SK-N-SH (cell line): ENCODE measurements at regions not wholly inside any gene's neighbourhood (a gene's known extent, or its start where the extent isn't known, plus 50 kb on each side); places are given as distances from the start of the nearest gene placed in this dataset.

Source experiments
- CTCF ChIA-PET: fragments of 300-600, 350-600 bp; formaldehyde crosslinking; extraction: SDS; loops from one replicate; lab custom pipeline; 2021; lab: Yijun Ruan, JAX
- POLR2A ChIA-PET: fragments of 350-600 bp; sonication (Branson Sonifier 250); formaldehyde crosslinking; extraction: SDS; loops from one replicate; lab custom pipeline; 2020; ENCODE audit warnings: antibody characterized with exemption, inconsistent platforms; lab: Yijun Ruan, JAX
- DNase-seq: peaks from one replicate; pipeline ENCODE4 v3.0.0; 2012
- H2AFZ ChIP-seq: fragments of 200-600 bp; sonication (generic); 2 replicates; pipeline ENCODE4 v1.8.1; 2016; ENCODE audit warnings: antibody characterized with exemption, mild to moderate bottlenecking, low read depth
- H3F3A ChIP-seq: fragments of 200-600 bp; sonication (generic); replicated peaks from 2 replicates; pipeline ENCODE3; 2016; ENCODE audit warnings: antibody characterized with exemption, mild to moderate bottlenecking; ENCODE audit not compliant: insufficient read depth
- H3K27ac ChIP-seq, 2 experiments: fragments of 200-500 bp in 1 of 2; fragments of 200-600 bp in 1 of 2; sonication (Bioruptor generic) in 1 of 2; sonication (generic), shearing (Covaris generic) in 1 of 2; 2 replicates each; pipeline versions ENCODE4 v1.5.1 to v1.6.1; 2014 to 2016; ENCODE audit warnings: low read depth in 2 of 2, inconsistent platforms in 1 of 2, low read length in 1 of 2, mild to moderate bottlenecking in 1 of 2, mixed read lengths in 1 of 2
- H3K27me3 ChIP-seq: fragments of 200-600 bp; sonication (generic), shearing (Covaris generic); 2 replicates; pipeline ENCODE4 v1.6.1; 2016; ENCODE audit warnings: mixed run types; ENCODE audit not compliant: insufficient read depth
- H3K36me3 ChIP-seq, 2 experiments: fragments of 200-500 bp in 1 of 2; fragments of 200-600 bp in 1 of 2; sonication (Bioruptor generic) in 1 of 2; sonication (generic) in 1 of 2; replicated peaks in 1 of 2; 2 replicates each; pipeline versions ENCODE3 to v1.5.1; 2014 to 2016; ENCODE audit warnings: low read length in 1 of 2, mild to moderate bottlenecking in 1 of 2; ENCODE audit not compliant: insufficient read depth in 2 of 2, control insufficient read depth in 1 of 2
- H3K4me1 ChIP-seq, 2 experiments: fragments of 200-500 bp in 1 of 2; fragments of 200-600 bp in 1 of 2; sonication (Bioruptor generic) in 1 of 2; sonication (generic), shearing (Covaris generic) in 1 of 2; 2 replicates each; pipeline versions ENCODE4 v1.5.1 to v1.6.1; 2014 to 2016; ENCODE audit warnings: low read depth in 1 of 2, low read length in 1 of 2, mixed run types in 1 of 2; ENCODE audit not compliant: insufficient read depth in 2 of 2, control insufficient read depth in 1 of 2
- H3K4me2 ChIP-seq: fragments of 200-600 bp; sonication (generic), shearing (Covaris generic); 2 replicates; pipeline ENCODE4 v1.6.1; 2017; ENCODE audit warnings: mixed run types
- H3K4me3 ChIP-seq, 2 experiments: fragments of 200-500 bp in 1 of 2; fragments of 200-600 bp in 1 of 2; sonication (Bioruptor generic) in 1 of 2; sonication (generic), shearing (Covaris generic) in 1 of 2; 2 replicates each; pipeline versions ENCODE4 v1.5.1 to v1.8.1; 2014 to 2016; ENCODE audit warnings: low read depth in 2 of 2, inconsistent platforms in 1 of 2, low read length in 1 of 2, mild to moderate bottlenecking in 1 of 2, mixed read lengths in 1 of 2, moderate library complexity in 1 of 2
- H3K79me2 ChIP-seq: fragments of 200-600 bp; sonication (generic); 2 replicates; pipeline ENCODE4 v1.8.1; 2017; ENCODE audit warnings: mild to moderate bottlenecking; ENCODE audit not compliant: insufficient read depth
- H3K9ac ChIP-seq: fragments of 200-600 bp; sonication (generic); 2 replicates; pipeline ENCODE4 v1.6.1; 2017; ENCODE audit warnings: mixed run types
- H3K9me2 ChIP-seq: fragments of 200-600 bp; sonication (generic); 2 replicates; pipeline ENCODE4 v1.6.1; 2017; ENCODE audit warnings: mixed run types
- H3K9me3 ChIP-seq: fragments of 200-600 bp; sonication (generic); 2 replicates; pipeline ENCODE4 v1.6.1; 2017; ENCODE audit warnings: mixed run types, mild to moderate bottlenecking, moderate library complexity
- H4K20me1 ChIP-seq: fragments of 200-600 bp; sonication (generic); 2 replicates; pipeline ENCODE4 v1.6.1; 2017; ENCODE audit warnings: mild to moderate bottlenecking, mixed run types; ENCODE audit not compliant: insufficient read depth
- EZH2phosphoT487 ChIP-seq: fragments of 200-600 bp; sonication (generic); IDR thresholded peaks from 2 replicates; pipeline ENCODE4 v1.6.1; 2017; ENCODE audit warnings: low read depth, mixed run types, mild to moderate bottlenecking, antibody characterized with exemption, moderate library complexity, borderline replicate concordance
- FOSL2 ChIP-seq: IDR thresholded peaks from 2 replicates; pipeline ENCODE4 v1.4.0; 2012; ENCODE audit warnings: low read depth, mild to moderate bottlenecking, moderate library complexity, borderline replicate concordance
- FOXJ3 ChIP-seq: sonication (generic); formaldehyde crosslinking; IDR thresholded peaks from 2 replicates; pipeline ENCODE4 v1.5.1; 2020; ENCODE audit warnings: mild to moderate bottlenecking, missing genetic modification reagents
- IRF3 ChIP-seq: fragments of 150-350 bp; IDR thresholded peaks from 2 replicates; pipeline ENCODE4 v1.6.1; 2016; ENCODE audit warnings: mild to moderate bottlenecking, low read depth, low read length
- JUND ChIP-seq: IDR thresholded peaks from 2 replicates; pipeline ENCODE4 v1.4.0; 2012
- MEF2A ChIP-seq: IDR thresholded peaks from 2 replicates; pipeline ENCODE4 v1.4.0; 2012; ENCODE audit warnings: low read depth, borderline replicate concordance
- MXI1 ChIP-seq: IDR thresholded peaks from 2 replicates; pipeline ENCODE4 v1.6.1; 2012; ENCODE audit warnings: mild to moderate bottlenecking, low read depth, low read length, improper control_type of control experiment
- NFIC ChIP-seq: IDR thresholded peaks from 2 replicates; pipeline ENCODE4 v1.4.0; 2012; ENCODE audit warnings: borderline replicate concordance
- POLR2AphosphoS5 ChIP-seq: IDR thresholded peaks from 2 replicates; pipeline ENCODE4 v1.6.1; 2012; ENCODE audit warnings: low read depth, low read length
- RFX5 ChIP-seq: IDR thresholded peaks from 2 replicates; pipeline ENCODE4 v1.6.1; 2012; ENCODE audit warnings: mild to moderate bottlenecking, improper control_type of control experiment, low read length
- RXRA ChIP-seq: IDR thresholded peaks from 2 replicates; pipeline ENCODE4 v1.4.0; 2012; ENCODE audit warnings: low read depth, mild to moderate bottlenecking, borderline replicate concordance
- SIN3A ChIP-seq: IDR thresholded peaks from 2 replicates; pipeline ENCODE4 v1.6.1; 2012; ENCODE audit warnings: low read depth, mild to moderate bottlenecking, low read length, moderate library complexity, borderline replicate concordance
- SMC3 ChIP-seq: IDR thresholded peaks from 2 replicates; pipeline ENCODE4 v1.6.1; 2012; ENCODE audit warnings: low read depth, low read length, improper control_type of control experiment
- TAF1 ChIP-seq: IDR thresholded peaks from 2 replicates; pipeline ENCODE4 v1.6.1; 2012; ENCODE audit warnings: low read depth, mild to moderate bottlenecking, low read length, moderate library complexity, borderline replicate concordance
- TCF12 ChIP-seq: IDR thresholded peaks from 2 replicates; pipeline ENCODE4 v1.4.0; 2012
- TEAD4 ChIP-seq: IDR thresholded peaks from 2 replicates; pipeline ENCODE4 v1.4.0; 2012; ENCODE audit warnings: mild to moderate bottlenecking, borderline replicate concordance; ENCODE audit not compliant: insufficient read depth
- YY1 ChIP-seq: IDR thresholded peaks from 2 replicates; pipeline ENCODE4 v1.4.0; 2012; ENCODE audit warnings: low read depth, mild to moderate bottlenecking
- ZBTB33 ChIP-seq: IDR thresholded peaks from 2 replicates; pipeline ENCODE4 v1.4.0; 2012; ENCODE audit warnings: low read depth, borderline replicate concordance
- WGBS: methylation state at CpG from one replicate; pipeline ENCODE4 v1.1.6; 2017; ENCODE audit warnings: low lambda C conversion rate; 5-methylcytosine and 5-hydroxymethylcytosine counted together
- TF ChIP-seq, protein P1 (sequence below): IDR thresholded peaks from 2 replicates; pipeline ENCODE4 v1.6.1; 2012; ENCODE audit warnings: mild to moderate bottlenecking, low read depth, low read length, moderate library complexity

DNA sequence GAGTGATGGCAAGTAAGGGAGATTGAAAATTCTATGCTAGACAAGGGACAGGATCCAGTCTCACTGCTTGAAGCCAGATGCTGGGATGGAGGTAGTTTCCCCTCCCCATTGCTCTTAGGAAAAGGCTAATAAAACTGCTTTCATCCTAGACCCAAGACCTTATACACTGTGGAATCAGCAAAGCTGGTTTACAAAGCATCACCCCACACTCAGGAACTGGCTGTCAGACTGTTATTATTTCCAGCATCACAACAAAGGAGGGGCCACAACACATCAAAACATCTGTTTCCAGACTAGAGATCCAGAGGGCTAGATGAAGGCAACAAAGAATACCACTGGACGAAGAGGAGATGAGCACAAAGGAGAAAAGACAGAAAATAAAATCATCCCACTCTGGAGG lies 364.6 kb upstream of the PTGER4 start:
- Histone ChIP-seq H3K4me1 (no peaks in the 10 kb centered on the region), H3K79me2 (no peaks in the 10 kb centered on the region), H2AFZ (no peak overlapping the region), H3K27me3 (no peaks in the 10 kb centered on the region), H3F3A (no peaks in the 10 kb centered on the region), H3K9me2 (no peaks in the 10 kb centered on the region), H3K27ac (no peak overlapping the region), H3K36me3 (no peaks in the 10 kb centered on the region), H3K9ac (no peak overlapping the region), H3K4me3 (no peak overlapping the region), H3K9me3 (no peaks in the 10 kb centered on the region), H4K20me1 (no peaks in the 10 kb centered on the region), H3K4me2 (no peak overlapping the region)
- DNase-seq, result no peak
- POLR2A ChIA-PET, result no interaction called here
- CTCF ChIA-PET, result no interaction called here
- 0% methylated on average over 1 of the region's 1 CpG for WGBS
- TF ChIP-seq SMC3 (no peak), MEF2A (no peak), EZH2phosphoT487 (no peak), TAF1 (no peak), RFX5 (no peak), ZBTB33 (no peak), POLR2AphosphoS5 (no peak), JUND (no peak), SIN3A (no peak), FOXJ3 (CRISPR knock-in tag) (no peak), FOSL2 (no peak), IRF3 (no peak), MXI1 (no peak)

- ChIA-PET POLR2A (no interaction called here), CTCF (no interaction called here)
- 2% methylated on average over 2 of the region's 2 CpGs for WGBS
- H3K27ac ChIP-seq, result no peak overlapping the region
- no peaks in the 10 kb centered on the region for H3K36me3 ChIP-seq
- H3K9me3 ChIP-seq, result no peaks in the 10 kb centered on the region
- H3K79me2 ChIP-seq, result no peaks in the 10 kb centered on the region
- no peak for DNase-seq
- TF ChIP-seq FOXJ3 (CRISPR knock-in tag), result no peak
- no peak for TF ChIP-seq YY1
- TF ChIP-seq, protein P1, sequence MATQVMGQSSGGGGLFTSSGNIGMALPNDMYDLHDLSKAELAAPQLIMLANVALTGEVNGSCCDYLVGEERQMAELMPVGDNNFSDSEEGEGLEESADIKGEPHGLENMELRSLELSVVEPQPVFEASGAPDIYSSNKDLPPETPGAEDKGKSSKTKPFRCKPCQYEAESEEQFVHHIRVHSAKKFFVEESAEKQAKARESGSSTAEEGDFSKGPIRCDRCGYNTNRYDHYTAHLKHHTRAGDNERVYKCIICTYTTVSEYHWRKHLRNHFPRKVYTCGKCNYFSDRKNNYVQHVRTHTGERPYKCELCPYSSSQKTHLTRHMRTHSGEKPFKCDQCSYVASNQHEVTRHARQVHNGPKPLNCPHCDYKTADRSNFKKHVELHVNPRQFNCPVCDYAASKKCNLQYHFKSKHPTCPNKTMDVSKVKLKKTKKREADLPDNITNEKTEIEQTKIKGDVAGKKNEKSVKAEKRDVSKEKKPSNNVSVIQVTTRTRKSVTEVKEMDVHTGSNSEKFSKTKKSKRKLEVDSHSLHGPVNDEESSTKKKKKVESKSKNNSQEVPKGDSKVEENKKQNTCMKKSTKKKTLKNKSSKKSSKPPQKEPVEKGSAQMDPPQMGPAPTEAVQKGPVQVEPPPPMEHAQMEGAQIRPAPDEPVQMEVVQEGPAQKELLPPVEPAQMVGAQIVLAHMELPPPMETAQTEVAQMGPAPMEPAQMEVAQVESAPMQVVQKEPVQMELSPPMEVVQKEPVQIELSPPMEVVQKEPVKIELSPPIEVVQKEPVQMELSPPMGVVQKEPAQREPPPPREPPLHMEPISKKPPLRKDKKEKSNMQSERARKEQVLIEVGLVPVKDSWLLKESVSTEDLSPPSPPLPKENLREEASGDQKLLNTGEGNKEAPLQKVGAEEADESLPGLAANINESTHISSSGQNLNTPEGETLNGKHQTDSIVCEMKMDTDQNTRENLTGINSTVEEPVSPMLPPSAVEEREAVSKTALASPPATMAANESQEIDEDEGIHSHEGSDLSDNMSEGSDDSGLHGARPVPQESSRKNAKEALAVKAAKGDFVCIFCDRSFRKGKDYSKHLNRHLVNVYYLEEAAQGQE, result no peak
- no peak for TF ChIP-seq TAF1
- TF ChIP-seq TCF12, result no peak
- TF ChIP-seq RXRA, result no peak
- no peak for TF ChIP-seq TEAD4
- TF ChIP-seq NFIC, result no peak
- TF ChIP-seq JUND, result no peak
- no peaks in the 10 kb centered on the region for H4K20me1 ChIP-seq
- no peaks in the 10 kb centered on the region for H3F3A ChIP-seq
- no peaks in the 10 kb centered on the region for H3K9me2 ChIP-seq
- H3K4me2 ChIP-seq, result no peak overlapping the region
- H3K4me3 ChIP-seq, result no peak overlapping the region
- no peak overlapping the region for H2AFZ ChIP-seq
- H3K27me3 ChIP-seq, result no peaks in the 10 kb centered on the region
- no peak overlapping the region for H3K9ac ChIP-seq
- H3K4me1 ChIP-seq, result no peaks in the 10 kb centered on the region
Observed at GRCh38 chr5:40314275-40314674, 365.4 kb upstream of the PTGER4 start.
